Left ventricle myocardium inferior (tissue), 1 donor: ENCODE measurements at regions not wholly inside any gene's neighbourhood (a gene's known extent, or its start where the extent isn't known, plus 50 kb on each side); places are given as distances from the start of the nearest gene placed in this dataset.

Experiments
- DNase-seq: peaks from one replicate; pipeline ENCODE4 v3.0.0-alpha.2; 2020
- H3K27ac ChIP-seq: fragments of 200-600 bp; replicated peaks from 2 replicates; pipeline ENCODE4 v1.8.0; 2021
- H3K27me3 ChIP-seq: fragments of 200-600 bp; 2 replicates; pipeline ENCODE4 v1.8.0; 2021; ENCODE audit warnings: low read depth
- H3K36me3 ChIP-seq: fragments of 200-600 bp; 2 replicates; pipeline ENCODE4 v1.8.0; 2021
- H3K4me1 ChIP-seq: fragments of 200-600 bp; 2 replicates; pipeline ENCODE4 v1.8.0; 2021
- H3K4me3 ChIP-seq: fragments of 200-600 bp; 2 replicates; pipeline ENCODE4 v1.8.0; 2021; ENCODE audit warnings: mild to moderate bottlenecking, moderate library complexity
- H3K9me3 ChIP-seq: fragments of 200-600 bp; replicated peaks from 2 replicates; pipeline ENCODE4 v1.8.0; 2021
- intact Hi-C: fragments of 100-400 bp; cut with micrococcal nuclease; formaldehyde crosslinking; loops from one replicate; pipeline ENCODE4 v1.11.0; 2022
- TF ChIP-seq, protein P1 (sequence below): fragments of 200-600 bp; IDR thresholded peaks from 2 replicates; pipeline ENCODE4 v1.8.0; 2021; ENCODE audit warnings: antibody characterized with exemption, mild to moderate bottlenecking, borderline replicate concordance
- donor health status: DM: no; HTN: yes; CAD: no; lungs with severe emphysema.

- H3K36me3 ChIP-seq, result no peaks in the 10 kb centered on the region
- DNase-seq, result no peak
- intact Hi-C loops, result loop anchor here (5.0 to 10.0 kb wide), 2 partner anchors 140 to 288 kb away; no protein-coding TSS in a partner anchor
- H3K4me1 ChIP-seq, result no peaks in the 10 kb centered on the region
- H3K4me3 ChIP-seq, result no peak overlapping the region
- TF ChIP-seq, protein P1, sequence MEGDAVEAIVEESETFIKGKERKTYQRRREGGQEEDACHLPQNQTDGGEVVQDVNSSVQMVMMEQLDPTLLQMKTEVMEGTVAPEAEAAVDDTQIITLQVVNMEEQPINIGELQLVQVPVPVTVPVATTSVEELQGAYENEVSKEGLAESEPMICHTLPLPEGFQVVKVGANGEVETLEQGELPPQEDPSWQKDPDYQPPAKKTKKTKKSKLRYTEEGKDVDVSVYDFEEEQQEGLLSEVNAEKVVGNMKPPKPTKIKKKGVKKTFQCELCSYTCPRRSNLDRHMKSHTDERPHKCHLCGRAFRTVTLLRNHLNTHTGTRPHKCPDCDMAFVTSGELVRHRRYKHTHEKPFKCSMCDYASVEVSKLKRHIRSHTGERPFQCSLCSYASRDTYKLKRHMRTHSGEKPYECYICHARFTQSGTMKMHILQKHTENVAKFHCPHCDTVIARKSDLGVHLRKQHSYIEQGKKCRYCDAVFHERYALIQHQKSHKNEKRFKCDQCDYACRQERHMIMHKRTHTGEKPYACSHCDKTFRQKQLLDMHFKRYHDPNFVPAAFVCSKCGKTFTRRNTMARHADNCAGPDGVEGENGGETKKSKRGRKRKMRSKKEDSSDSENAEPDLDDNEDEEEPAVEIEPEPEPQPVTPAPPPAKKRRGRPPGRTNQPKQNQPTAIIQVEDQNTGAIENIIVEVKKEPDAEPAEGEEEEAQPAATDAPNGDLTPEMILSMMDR, result no peak
- H3K27me3 ChIP-seq, result no peaks in the 10 kb centered on the region
- no peaks in the 10 kb centered on the region for H3K9me3 ChIP-seq
- H3K27ac ChIP-seq, result no peak overlapping the region
These were observed 378.4 kb downstream of the SEC23A start for GRCh38 chr14:38724621-38725020.

DNA sequence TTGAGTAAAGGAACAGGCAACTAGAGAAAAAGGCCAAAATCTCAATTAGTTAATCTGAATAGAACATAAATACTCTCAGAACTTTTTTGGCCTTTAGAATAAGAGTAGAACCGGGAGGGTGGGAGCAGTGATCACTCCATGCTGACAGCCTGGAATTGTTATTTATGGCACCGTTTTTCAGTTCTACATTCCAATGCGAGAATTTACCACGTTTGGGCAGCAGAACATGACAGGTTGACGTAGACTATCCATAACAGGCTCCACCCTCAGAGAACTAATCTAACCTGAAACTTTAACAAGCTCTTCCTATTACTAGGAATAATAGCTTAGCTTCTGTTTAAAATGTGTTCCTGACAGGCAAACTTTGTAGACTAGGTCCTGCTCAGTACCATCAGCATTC lies 379.1 kb downstream of the SEC23A start:
- DNase-seq, result no peak
- TF ChIP-seq, protein P1, result no peak
- intact Hi-C loops, result loop anchor here (5.0 to 10.0 kb wide), 2 partner anchors 141 to 288 kb away; no protein-coding TSS in a partner anchor
- Histone ChIP-seq H3K27me3 (no peaks in the 10 kb centered on the region), H3K4me3 (no peak overlapping the region), H3K4me1 (no peaks in the 10 kb centered on the region), H3K9me3 (no peaks in the 10 kb centered on the region), H3K36me3 (no peaks in the 10 kb centered on the region), H3K27ac (no peak overlapping the region)

DNA sequence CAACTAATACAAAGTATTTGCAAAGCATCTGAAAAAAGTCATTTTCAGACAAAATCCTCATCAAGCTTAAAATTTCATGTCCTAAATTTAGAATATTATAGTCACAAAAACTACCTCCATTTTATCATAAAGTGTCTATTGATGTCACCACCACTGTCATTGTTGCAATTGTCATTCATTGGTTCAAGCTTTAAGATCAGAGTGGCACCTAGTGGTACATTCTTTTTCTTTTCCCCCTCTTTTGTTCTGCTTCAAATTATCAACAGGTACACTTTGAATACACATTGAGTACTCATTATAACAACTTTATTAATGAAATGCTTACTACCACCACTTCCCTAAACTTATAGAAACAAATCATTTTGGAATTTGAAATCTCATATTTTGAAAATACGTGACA lies 379.8 kb downstream of the SEC23A start:
- Histone ChIP-seq H3K36me3 (no peaks in the 10 kb centered on the region), H3K27ac (no peak overlapping the region), H3K4me1 (no peaks in the 10 kb centered on the region), H3K27me3 (no peaks in the 10 kb centered on the region), H3K9me3 (no peaks in the 10 kb centered on the region), H3K4me3 (no peak overlapping the region)
- no peak for DNase-seq
- intact Hi-C loops, result loop anchor here (5.0 to 10.0 kb wide), 2 partner anchors 142 to 289 kb away; no protein-coding TSS in a partner anchor
- TF ChIP-seq, protein P1, result no peak

- intact Hi-C loops, result loop anchor here (5.0 to 10.0 kb wide), 2 partner anchors 143 to 290 kb away; no protein-coding TSS in a partner anchor
These were observed 381.1 kb downstream of the SEC23A start for GRCh38 chr14:38721822-38722431.

GRCh38 chr14:38718519-38718918 lies 384.5 kb downstream of the SEC23A start:
- no peak for DNase-seq
- Histone ChIP-seq H3K27ac (no peak overlapping the region), H3K27me3 (no peaks in the 10 kb centered on the region), H3K9me3 (no peaks in the 10 kb centered on the region), H3K36me3 (no peaks in the 10 kb centered on the region), H3K4me1 (no peaks in the 10 kb centered on the region), H3K4me3 (no peak overlapping the region)
- TF ChIP-seq, protein P1, result no peak
- intact Hi-C loops, result no loop called here

More at GRCh38 chr14:38721822-38722431, 381.1 kb downstream of the SEC23A start:
- Histone ChIP-seq H3K9me3 (no peaks in the 10 kb centered on the region), H3K27me3 (no peaks in the 10 kb centered on the region), H3K4me3 (no peak overlapping the region), H3K27ac (no peak overlapping the region), H3K36me3 (no peaks in the 10 kb centered on the region), H3K4me1 (no peaks in the 10 kb centered on the region)
- TF ChIP-seq, protein P1, result peak; percentile 80
- peak; percentile 21 for DNase-seq
